GM12878 (cell line): ENCODE measurements at regions not wholly inside any gene's neighbourhood (a gene's known extent, or its start where the extent isn't known, plus 50 kb on each side); places are given as distances from the start of the nearest gene placed in this dataset.

Experiments
- POLR2A ChIP-seq: IDR thresholded peaks from 2 replicates; pipeline ENCODE4 v1.6.1; 2011; ENCODE audit warnings: low read depth, mild to moderate bottlenecking, low read length
- RAD21 ChIP-seq: IDR thresholded peaks from 2 replicates; pipeline ENCODE4 v1.6.1; 2011; ENCODE audit warnings: mild to moderate bottlenecking, low read depth, low read length, moderate library complexity; ENCODE audit not compliant: insufficient read depth
- TF ChIP-seq, protein P1 (sequence below), 3 experiments: IDR thresholded peaks in 2 of 3; conservative IDR thresholded peaks in 1 of 3; 2 replicates each; pipeline ENCODE4 v1.5.1; 2011; ENCODE audit warnings: low read depth in 3 of 3, low read length in 3 of 3, mild to moderate bottlenecking in 3 of 3, control low read depth in 2 of 3, moderate library complexity in 2 of 3, inconsistent platforms in 1 of 3, mixed read lengths in 1 of 3; ENCODE audit not compliant: control insufficient read depth in 2 of 3, insufficient read depth in 1 of 3; ENCODE audit errors: extremely low read depth in 1 of 3
- TF ChIP-seq, protein P2 (sequence below): IDR thresholded peaks from 2 replicates; pipeline ENCODE4 v1.6.1; 2012; ENCODE audit warnings: low read depth, low read length, improper control_type of control experiment

DNA sequence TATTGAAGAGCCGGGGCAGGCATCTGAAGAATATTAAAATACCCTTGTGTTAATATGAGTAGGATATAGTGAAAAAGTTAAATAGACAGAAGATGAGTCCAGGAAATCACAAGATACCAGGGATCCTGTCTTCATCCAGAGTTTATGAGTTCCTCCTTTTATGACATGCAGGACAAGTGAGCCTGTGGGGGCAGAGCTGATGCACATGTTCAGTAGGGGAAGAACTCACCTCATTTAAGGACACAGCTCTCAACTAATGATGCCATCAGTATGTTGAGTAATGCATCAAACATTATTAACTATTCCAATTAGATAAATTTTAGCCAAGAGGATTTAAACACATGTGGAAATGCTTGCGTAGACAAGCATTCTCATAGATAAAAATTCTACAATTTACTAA is 435.8 kb upstream of the AKR1E2 start:
- TF ChIP-seq, protein P1, sequence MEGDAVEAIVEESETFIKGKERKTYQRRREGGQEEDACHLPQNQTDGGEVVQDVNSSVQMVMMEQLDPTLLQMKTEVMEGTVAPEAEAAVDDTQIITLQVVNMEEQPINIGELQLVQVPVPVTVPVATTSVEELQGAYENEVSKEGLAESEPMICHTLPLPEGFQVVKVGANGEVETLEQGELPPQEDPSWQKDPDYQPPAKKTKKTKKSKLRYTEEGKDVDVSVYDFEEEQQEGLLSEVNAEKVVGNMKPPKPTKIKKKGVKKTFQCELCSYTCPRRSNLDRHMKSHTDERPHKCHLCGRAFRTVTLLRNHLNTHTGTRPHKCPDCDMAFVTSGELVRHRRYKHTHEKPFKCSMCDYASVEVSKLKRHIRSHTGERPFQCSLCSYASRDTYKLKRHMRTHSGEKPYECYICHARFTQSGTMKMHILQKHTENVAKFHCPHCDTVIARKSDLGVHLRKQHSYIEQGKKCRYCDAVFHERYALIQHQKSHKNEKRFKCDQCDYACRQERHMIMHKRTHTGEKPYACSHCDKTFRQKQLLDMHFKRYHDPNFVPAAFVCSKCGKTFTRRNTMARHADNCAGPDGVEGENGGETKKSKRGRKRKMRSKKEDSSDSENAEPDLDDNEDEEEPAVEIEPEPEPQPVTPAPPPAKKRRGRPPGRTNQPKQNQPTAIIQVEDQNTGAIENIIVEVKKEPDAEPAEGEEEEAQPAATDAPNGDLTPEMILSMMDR (IDR thresholded peaks at IDR 0.05 in 2 of 3, conservative IDR thresholded peaks at IDR 0.05 in 1 of 3; ENCODE audit: control insufficient read depth in 2 of 3, extremely low read depth in 1 of 3, insufficient read depth in 1 of 3, low read depth in 3 of 3, low read length in 3 of 3): no peak
- TF ChIP-seq, protein P2, sequence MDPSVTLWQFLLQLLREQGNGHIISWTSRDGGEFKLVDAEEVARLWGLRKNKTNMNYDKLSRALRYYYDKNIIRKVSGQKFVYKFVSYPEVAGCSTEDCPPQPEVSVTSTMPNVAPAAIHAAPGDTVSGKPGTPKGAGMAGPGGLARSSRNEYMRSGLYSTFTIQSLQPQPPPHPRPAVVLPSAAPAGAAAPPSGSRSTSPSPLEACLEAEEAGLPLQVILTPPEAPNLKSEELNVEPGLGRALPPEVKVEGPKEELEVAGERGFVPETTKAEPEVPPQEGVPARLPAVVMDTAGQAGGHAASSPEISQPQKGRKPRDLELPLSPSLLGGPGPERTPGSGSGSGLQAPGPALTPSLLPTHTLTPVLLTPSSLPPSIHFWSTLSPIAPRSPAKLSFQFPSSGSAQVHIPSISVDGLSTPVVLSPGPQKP: no peak
- TF ChIP-seq POLR2A (no peak), RAD21 (no peak)
